GM18870 (cell line): ENCODE measurements at regions not wholly inside any gene's neighbourhood (a gene's known extent, or its start where the extent isn't known, plus 50 kb on each side); places are given as distances from the start of the nearest gene placed in this dataset.
"Not testable (repeated sequence)": the region's sequence is repeated elsewhere in the genome, so short reads cannot be mapped to it uniquely, and the experiment has no call there.

ENCODE experiments used
- ATAC-seq: cut with Tn5 transposase; IDR thresholded peaks from one replicate; pipeline ENCODE4 v1.9.1; 2021; ENCODE audit warnings: moderate library complexity; ENCODE audit not compliant: unreplicated experiment

GRCh38 chr16:52309446-52310416 is 237.2 kb downstream of the TOX3 start:
- ATAC-seq = no peak

GRCh38 chr16:52308051-52308450 is 238.9 kb downstream of the TOX3 start:
- no peak for ATAC-seq

GRCh38 chr16:52301026-52301425 is 245.9 kb downstream of the TOX3 start:
- ATAC-seq = no peak

- ATAC-seq = no peak
Observed at GRCh38 chr16:52298769-52299168, 248.2 kb downstream of the TOX3 start.

GRCh38 chr16:52296706-52297315 is 250.1 kb downstream of the TOX3 start:
- ATAC-seq = not testable (repeated sequence)

GRCh38 chr16:52296076-52296475 is 250.9 kb downstream of the TOX3 start:
- ATAC-seq = no peak

GRCh38 chr16:52294660-52295059 is 252.3 kb downstream of the TOX3 start:
- ATAC-seq = no peak

GRCh38 chr16:52293204-52293603 is 253.7 kb downstream of the TOX3 start:
- ATAC-seq = no peak

- no peak for ATAC-seq
Observed at GRCh38 chr16:52283584-52284375, 263.2 kb downstream of the TOX3 start.

GRCh38 chr16:52283018-52283417 is 263.9 kb downstream of the TOX3 start:
- no peak for ATAC-seq

GRCh38 chr16:52280086-52280485 is 266.9 kb downstream of the TOX3 start:
- ATAC-seq = no peak

- ATAC-seq = no peak
Observed at GRCh38 chr16:52271088-52271750, 275.7 kb downstream of the TOX3 start.

- no peak for ATAC-seq
Observed at GRCh38 chr16:52265446-52265861, 281.5 kb downstream of the TOX3 start.

GRCh38 chr16:52257534-52257933 is 289.4 kb downstream of the TOX3 start:
- no peak for ATAC-seq

- ATAC-seq = no peak
Observed at GRCh38 chr16:52256310-52257078, 290.4 kb downstream of the TOX3 start.

GRCh38 chr16:52254746-52255145 is 292.2 kb downstream of the TOX3 start:
- no peak for ATAC-seq

- no peak for ATAC-seq
Observed at GRCh38 chr16:52252680-52253079, 294.3 kb downstream of the TOX3 start.

GRCh38 chr16:52251495-52251894 is 295.4 kb downstream of the TOX3 start:
- ATAC-seq = no peak

GRCh38 chr16:52247737-52248136 is 299.2 kb downstream of the TOX3 start:
- ATAC-seq = no peak

- ATAC-seq = no peak
Observed at GRCh38 chr16:52238710-52239109, 308.2 kb downstream of the TOX3 start.
